Peyer's patch (tissue), 4 donors: ENCODE measurements at regions not wholly inside any gene's neighbourhood (a gene's known extent, or its start where the extent isn't known, plus 50 kb on each side); places are given as distances from the start of the nearest gene placed in this dataset.
A peak's percentile ranks its signal among the peaks of the same experiment; 100 is the strongest.

Experiments used
- DNase-seq, 3 donors: peaks; one replicate each; pipeline ENCODE4 v3.0.0-alpha.2; 2017 to 2019
- H3K27ac ChIP-seq, 4 donors: fragments of 200-600 bp; sonication (generic); one replicate each; pipeline ENCODE4 v1.5.1; 2016 to 2019
- H3K27me3 ChIP-seq, 2 donors: fragments of 200-600 bp; sonication (generic); one replicate each; pipeline ENCODE4 v1.5.1; 2019
- H3K36me3 ChIP-seq, 3 donors: fragments of 200-600 bp; sonication (generic); one replicate each; pipeline ENCODE4 v1.5.1; 2016 to 2019
- H3K4me1 ChIP-seq, 4 donors: fragments of 200-600 bp; sonication (generic); one replicate each; pipeline ENCODE4 v1.5.1; 2016 to 2019
- H3K4me3 ChIP-seq, 4 donors: fragments of 200-600 bp; sonication (generic); 1 replicate in 3 of 4; 2 replicates in 1 of 4; pipeline ENCODE4 v1.5.1; 2016 to 2019; ENCODE audit warnings: mild to moderate bottlenecking in 1 of 4
- H3K9me3 ChIP-seq, 4 donors: fragments of 200-600 bp; sonication (generic); one replicate each; pipeline ENCODE4 v1.5.1; 2016 to 2019; ENCODE audit warnings: mild to moderate bottlenecking in 1 of 4
- CTCF ChIP-seq, 6 experiments: fragments of 450-650 bp in 4 of 6; fragments of 200-600 bp in 2 of 6; sonication (generic) in 1 of 6; IDR thresholded peaks; one replicate each; pipeline ENCODE4 v1.5.1; 2017 to 2019; ENCODE audit warnings: antibody characterized with exemption in 6 of 6, mild to moderate bottlenecking in 3 of 6, moderate library complexity in 1 of 6
- POLR2A ChIP-seq, 2 donors: fragments of 450-650 bp; IDR thresholded peaks; one replicate each; pipeline ENCODE4 v1.5.1; 2017; ENCODE audit warnings: antibody characterized with exemption in 2 of 2, mild to moderate bottlenecking in 2 of 2, moderate library complexity in 2 of 2

GRCh38 chr1:30514945-30515344, 208.4 kb downstream of the MATN1 start:
- Histone ChIP-seq H3K36me3 (no peaks in the 10 kb centered on the region), H3K4me3 (no peak overlapping the region), H3K27me3 (no peaks in the 10 kb centered on the region), H3K4me1 (no peaks in the 10 kb centered on the region), H3K9me3 (no peaks in the 10 kb centered on the region), H3K27ac (no peak overlapping the region)
- DNase-seq, result peak in 1 of 3 donors; percentile 8
- TF ChIP-seq CTCF (IDR thresholded peaks at IDR 0.05) (no peak), POLR2A (IDR thresholded peaks at IDR 0.05) (no peak)

GRCh38 chr1:30514137-30514654, 209.2 kb downstream of the MATN1 start:
- Histone ChIP-seq H3K27me3 (no peaks in the 10 kb centered on the region), H3K9me3 (no peaks in the 10 kb centered on the region), H3K36me3 (no peaks in the 10 kb centered on the region), H3K27ac (no peak overlapping the region), H3K4me3 (no peak overlapping the region), H3K4me1 (no peaks in the 10 kb centered on the region)
- no peak for DNase-seq
- TF ChIP-seq CTCF (IDR thresholded peaks at IDR 0.05) (no peak), POLR2A (IDR thresholded peaks at IDR 0.05) (no peak)

- Histone ChIP-seq H3K9me3 (no peaks in the 10 kb centered on the region), H3K27me3 (no peaks in the 10 kb centered on the region), H3K27ac (no peak overlapping the region), H3K4me3 (no peak overlapping the region), H3K36me3 (no peaks in the 10 kb centered on the region), H3K4me1 (no peaks in the 10 kb centered on the region)
- no peak for TF ChIP-seq CTCF (IDR thresholded peaks at IDR 0.05)
- no peak for DNase-seq
Measured at GRCh38 chr1:30513396-30514136, 209.8 kb downstream of the MATN1 start.

GRCh38 chr1:30512914-30513265, 210.5 kb downstream of the MATN1 start:
- no peak for DNase-seq
- Histone ChIP-seq H3K4me3 (no peak overlapping the region), H3K27me3 (no peaks in the 10 kb centered on the region), H3K4me1 (no peaks in the 10 kb centered on the region), H3K9me3 (no peaks in the 10 kb centered on the region), H3K27ac (no peak overlapping the region), H3K36me3 (no peaks in the 10 kb centered on the region)
- TF ChIP-seq POLR2A (IDR thresholded peaks at IDR 0.05) (no peak), CTCF (IDR thresholded peaks at IDR 0.05) (no peak)

GRCh38 chr1:30511991-30512913, 211.1 kb downstream of the MATN1 start:
- no peaks in the 10 kb centered on the region for H3K27me3 ChIP-seq
- H3K27ac ChIP-seq, result no peak overlapping the region
- DNase-seq, result no peak
- no peaks in the 10 kb centered on the region for H3K4me1 ChIP-seq
- no peaks in the 10 kb centered on the region for H3K36me3 ChIP-seq
- no peak overlapping the region for H3K4me3 ChIP-seq
- TF ChIP-seq CTCF (IDR thresholded peaks at IDR 0.05) (no peak), POLR2A (IDR thresholded peaks at IDR 0.05) (no peak)
- no peaks in the 10 kb centered on the region for H3K9me3 ChIP-seq
